IMR-90 (cell line): ENCODE measurements at regions not wholly inside any gene's neighbourhood (a gene's known extent, or its start where the extent isn't known, plus 50 kb on each side); places are given as distances from the start of the nearest gene placed in this dataset.

Experiments
- ATAC-seq: fragments of 200-7000 bp; cut with Tn5 transposase; 2 replicates; pipeline ENCODE4 v1.9.1; 2020; ENCODE audit warnings: low read depth, mild to moderate bottlenecking, moderate library complexity
- BruUV-seq: library from RNA; stranded (reverse); fragments of 400-500 nt; replicated peaks from 2 replicates; lab custom pipeline; 2021; lab: Mats Ljungman, UMichigan
- CTCF ChIA-PET: fragments of 300-600 bp; formaldehyde crosslinking; extraction: SDS; loops from one replicate; lab custom pipeline; 2021; ENCODE audit warnings: antibody characterized with exemption; lab: Yijun Ruan, JAX
- POLR2A ChIA-PET: fragments of 300-600 bp; sonication (Branson Sonifier 250); formaldehyde crosslinking; loops from one replicate; lab custom pipeline; 2022; ENCODE audit warnings: antibody characterized with exemption; ENCODE audit not compliant: unreplicated experiment; lab: Charles Lee
- DNase-seq: peaks from one replicate; pipeline ENCODE4 v3.0.0; 2013
- H2AFZ ChIP-seq: replicated peaks from 2 replicates; pipeline ENCODE3; 2013; ENCODE audit warnings: low read length, mild to moderate bottlenecking; ENCODE audit not compliant: poor library complexity
- H2AK5ac ChIP-seq: 2 replicates; pipeline ENCODE4 v1.6.1; 2013; ENCODE audit warnings: low read depth, low read length, inconsistent platforms
- H2AK9ac ChIP-seq: replicated peaks from 2 replicates; pipeline ENCODE3; 2013; ENCODE audit warnings: mild to moderate bottlenecking, low read depth, low read length, moderate library complexity; ENCODE audit not compliant: poor library complexity
- H2BK120ac ChIP-seq: 2 replicates; pipeline ENCODE4 v1.6.1; 2013; ENCODE audit warnings: low read depth, low read length, inconsistent platforms
- H2BK15ac ChIP-seq: 3 replicates; pipeline ENCODE4 v1.6.1; 2013; ENCODE audit warnings: low read depth, low read length, inconsistent platforms
- H2BK20ac ChIP-seq: 2 replicates; pipeline ENCODE4 v1.6.1; 2013; ENCODE audit warnings: low read depth, mild to moderate bottlenecking, inconsistent platforms, low read length, moderate library complexity
- H2BK5ac ChIP-seq: 2 replicates; pipeline ENCODE4 v1.6.1; 2013; ENCODE audit warnings: mild to moderate bottlenecking, low read depth, low read length, inconsistent platforms; ENCODE audit not compliant: poor library complexity, severe bottlenecking
- H3K14ac ChIP-seq: replicated peaks from 2 replicates; pipeline ENCODE4 v1.6.1; 2013; ENCODE audit warnings: low read depth, low read length, inconsistent platforms
- H3K18ac ChIP-seq: 2 replicates; pipeline ENCODE4 v1.6.1; 2013; ENCODE audit warnings: low read depth, low read length, control low read depth
- H3K23ac ChIP-seq: 2 replicates; pipeline ENCODE4 v1.6.1; 2013; ENCODE audit warnings: low read depth, low read length, inconsistent platforms
- H3K27ac ChIP-seq: 2 replicates; pipeline ENCODE4 v1.5.1; 2013; ENCODE audit warnings: mild to moderate bottlenecking, control low read depth, low read length; ENCODE audit not compliant: insufficient read depth
- H3K27me3 ChIP-seq: 2 replicates; pipeline ENCODE4 v1.6.1; 2013; ENCODE audit warnings: low read length; ENCODE audit not compliant: control insufficient read depth, insufficient read depth
- H3K36me3 ChIP-seq: 2 replicates; pipeline ENCODE4 v1.6.1; 2013; ENCODE audit warnings: low read length, mixed read lengths; ENCODE audit not compliant: control insufficient read depth, insufficient read depth
- H3K4ac ChIP-seq: 2 replicates; pipeline ENCODE4 v1.6.1; 2013; ENCODE audit warnings: low read depth, low read length, inconsistent platforms
- H3K4me1 ChIP-seq: 2 replicates; pipeline ENCODE4 v1.6.1; 2013; ENCODE audit warnings: low read length, mixed read lengths; ENCODE audit not compliant: control insufficient read depth, insufficient read depth
- H3K4me2 ChIP-seq: 2 replicates; pipeline ENCODE4 v1.6.1; 2013; ENCODE audit warnings: low read depth, mild to moderate bottlenecking, control low read depth, low read length, moderate library complexity
- H3K4me3 ChIP-seq: 2 replicates; pipeline ENCODE4 v1.5.1; 2013; ENCODE audit warnings: low read depth, mild to moderate bottlenecking, control low read depth, low read length, moderate library complexity; ENCODE audit not compliant: insufficient read depth
- H3K56ac ChIP-seq: 2 replicates; pipeline ENCODE4 v1.6.1; 2013; ENCODE audit warnings: low read length, inconsistent platforms; ENCODE audit not compliant: insufficient read depth; ENCODE audit errors: extremely low read depth
- H3K79me1 ChIP-seq, 2 experiments: 2 replicates each; pipeline ENCODE4 v1.6.1; 2013; ENCODE audit warnings: low read length in 2 of 2, inconsistent platforms in 1 of 2, low read depth in 1 of 2
- H3K9ac ChIP-seq: 2 replicates; pipeline ENCODE4 v1.6.1; 2013; ENCODE audit warnings: low read depth, low read length, control low read depth
- H3K9me1 ChIP-seq: 2 replicates; pipeline ENCODE4 v1.6.1; 2013; ENCODE audit warnings: low read length, inconsistent platforms; ENCODE audit not compliant: insufficient read depth
- H3K9me3 ChIP-seq: 2 replicates; pipeline ENCODE4 v1.6.1; 2013; ENCODE audit warnings: low read length; ENCODE audit not compliant: control insufficient read depth, insufficient read depth
- H4K20me1 ChIP-seq: 2 replicates; pipeline ENCODE4 v1.6.1; 2013; ENCODE audit warnings: low read length, inconsistent platforms; ENCODE audit not compliant: insufficient read depth
- H4K5ac ChIP-seq: 2 replicates; pipeline ENCODE4 v1.6.1; 2013; ENCODE audit warnings: mild to moderate bottlenecking, low read depth, low read length, control low read depth
- H4K8ac ChIP-seq, 2 experiments: 2 replicates each; pipeline ENCODE4 v1.6.1; 2013; ENCODE audit warnings: low read depth in 2 of 2, low read length in 2 of 2, control low read depth in 1 of 2, inconsistent platforms in 1 of 2
- H4K91ac ChIP-seq: 2 replicates; pipeline ENCODE4 v1.6.1; 2013; ENCODE audit warnings: low read depth, low read length, inconsistent platforms; ENCODE audit not compliant: insufficient read depth
- CHD1 ChIP-seq: IDR thresholded peaks from 2 replicates; pipeline ENCODE4 v1.6.1; 2012; ENCODE audit warnings: low read depth, low read length, improper control_type of control experiment
- WGBS, 2 experiments: methylation state at CpG; one replicate each; pipeline versions ENCODE4 v1.1.5 to v1.1.7; 2013; ENCODE audit warnings: missing lambda C conversion rate in 2 of 2; ENCODE audit not compliant: insufficient read length in 1 of 2; ENCODE audit errors: extremely low coverage in 2 of 2; 5-methylcytosine and 5-hydroxymethylcytosine counted together
- dilution Hi-C: fragments of 300-500 bp; cut with HindIII; formaldehyde crosslinking; loops from one replicate; pipeline ENCODE4 v1.14.3; 2018; ENCODE audit warnings: low sequenced_read_pairs; ENCODE audit not compliant: unreplicated experiment
- in situ Hi-C: fragments of 300-500 bp; cut with MboI; formaldehyde crosslinking; loops from 3 replicates; pipeline ENCODE4 v1.14.3; 2019; ENCODE audit warnings: low sequenced_read_pairs, inconsistent platforms, mixed read lengths
- intact Hi-C: fragments of 100-400 bp; cut with micrococcal nuclease; formaldehyde crosslinking; loops from 2 replicates; pipeline ENCODE4 v1.10.0; 2022

DNA sequence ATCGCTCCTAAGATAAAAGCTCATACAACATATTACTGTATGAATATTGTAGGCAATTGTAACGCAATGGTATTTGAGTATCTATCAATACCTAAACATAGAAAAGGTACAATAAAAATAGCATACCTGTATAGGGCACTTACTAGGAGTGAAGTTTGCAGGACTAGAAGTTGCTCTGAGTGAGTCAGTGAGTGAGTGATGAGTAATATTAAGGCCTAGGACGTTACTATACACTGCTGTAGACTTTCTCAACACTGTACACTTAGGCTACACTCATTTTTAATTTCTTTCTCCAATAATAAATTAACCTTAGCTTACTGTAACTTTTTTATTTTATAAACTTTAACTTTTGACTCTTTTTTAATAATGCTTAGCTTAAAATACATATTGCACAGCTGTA is 546.9 kb downstream of the HACE1 start:
- H3K23ac ChIP-seq: no peak overlapping the region
- intact Hi-C loops: no loop called here
- no peaks in the 10 kb centered on the region for H3K27me3 ChIP-seq
- no peak overlapping the region for H2AFZ ChIP-seq
- no peak overlapping the region for H3K14ac ChIP-seq
- no peak overlapping the region for H3K4ac ChIP-seq
- DNase-seq (no peak), ATAC-seq (no peak)
- no peak overlapping the region for H3K9ac ChIP-seq
- POLR2A ChIA-PET: no interaction called here
- no peak overlapping the region for H3K18ac ChIP-seq
- no peak overlapping the region for H2BK120ac ChIP-seq
- TF ChIP-seq CHD1: no peak
- H3K4me3 ChIP-seq: no peak overlapping the region
- no peak overlapping the region for H2AK5ac ChIP-seq
- in situ Hi-C loops: no loop called here
- 0 out of 2 replicates have a peak, but pooled peaks cover 2% of the 10 kb centered on the region for H3K9me3 ChIP-seq
- H2AK9ac ChIP-seq: no peak overlapping the region
- H3K36me3 ChIP-seq: no peaks in the 10 kb centered on the region
- no CpG with 5 or more reads among the region's 3 CpGs for WGBS, 2 experiments
- H3K27ac ChIP-seq: no peak overlapping the region
- CTCF ChIA-PET: interaction anchor here (0.6 kb wide), 1 partner anchor 24 kb away, joined by 3 read pairs; no protein-coding TSS in a partner anchor
- no peak overlapping the region for H4K91ac ChIP-seq
- H2BK5ac ChIP-seq: no peak overlapping the region
- no peaks in the 10 kb centered on the region for H3K9me1 ChIP-seq
- H3K56ac ChIP-seq: no peak overlapping the region
- H2BK20ac ChIP-seq: no peak overlapping the region
- H4K20me1 ChIP-seq: no peaks in the 10 kb centered on the region
- H3K4me1 ChIP-seq: no peaks in the 10 kb centered on the region
- no peaks in the 10 kb centered on the region for H3K79me1 ChIP-seq
- no TSS peak for BruUV-seq
- no peak overlapping the region for H2BK15ac ChIP-seq
- dilution Hi-C loops: no loop called here
- no peak overlapping the region for H4K5ac ChIP-seq
- H3K4me2 ChIP-seq: no peak overlapping the region
- no peak overlapping the region for H4K8ac ChIP-seq
